ENCODE measurements at regions not wholly inside any gene's neighbourhood (a gene's known extent, or its start where the extent isn't known, plus 50 kb on each side); places are given as distances from the start of the nearest gene placed in this dataset.

DNA sequence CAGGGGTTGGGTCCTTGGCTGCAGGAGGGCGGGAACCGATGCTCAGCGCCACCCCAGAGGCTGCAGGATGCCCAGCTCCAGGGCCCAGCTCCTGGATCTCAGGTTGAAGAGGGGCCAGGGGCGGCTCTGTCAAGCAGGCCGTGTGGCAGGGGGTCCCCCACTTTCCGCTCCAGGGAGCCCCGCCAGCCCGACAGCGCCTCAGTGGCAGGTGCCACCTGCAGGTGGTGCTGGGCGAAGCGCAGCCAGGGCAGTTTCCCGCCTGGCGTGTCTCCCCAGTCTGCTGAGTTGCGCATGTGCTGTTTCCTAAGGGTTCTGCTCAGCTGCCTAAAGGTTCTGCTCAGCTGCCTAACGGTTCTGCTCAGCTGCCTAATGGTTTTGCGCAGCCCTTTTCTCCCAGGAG, 442.1 kb downstream of the POTEH start:
- TF ChIP-seq ZSCAN21 (CRISPR knock-in tag; IDR thresholded peaks at IDR 0.05; ENCODE audit: borderline replicate concordance) = no peak
- TF ChIP-seq KDM4B (CRISPR knock-in tag; IDR thresholded peaks at IDR 0.05) = no peak
- no peak for TF ChIP-seq SIN3A (IDR thresholded peaks at IDR 0.05; ENCODE audit: borderline replicate concordance, low read depth, low read length)
- TF ChIP-seq, protein P1, sequence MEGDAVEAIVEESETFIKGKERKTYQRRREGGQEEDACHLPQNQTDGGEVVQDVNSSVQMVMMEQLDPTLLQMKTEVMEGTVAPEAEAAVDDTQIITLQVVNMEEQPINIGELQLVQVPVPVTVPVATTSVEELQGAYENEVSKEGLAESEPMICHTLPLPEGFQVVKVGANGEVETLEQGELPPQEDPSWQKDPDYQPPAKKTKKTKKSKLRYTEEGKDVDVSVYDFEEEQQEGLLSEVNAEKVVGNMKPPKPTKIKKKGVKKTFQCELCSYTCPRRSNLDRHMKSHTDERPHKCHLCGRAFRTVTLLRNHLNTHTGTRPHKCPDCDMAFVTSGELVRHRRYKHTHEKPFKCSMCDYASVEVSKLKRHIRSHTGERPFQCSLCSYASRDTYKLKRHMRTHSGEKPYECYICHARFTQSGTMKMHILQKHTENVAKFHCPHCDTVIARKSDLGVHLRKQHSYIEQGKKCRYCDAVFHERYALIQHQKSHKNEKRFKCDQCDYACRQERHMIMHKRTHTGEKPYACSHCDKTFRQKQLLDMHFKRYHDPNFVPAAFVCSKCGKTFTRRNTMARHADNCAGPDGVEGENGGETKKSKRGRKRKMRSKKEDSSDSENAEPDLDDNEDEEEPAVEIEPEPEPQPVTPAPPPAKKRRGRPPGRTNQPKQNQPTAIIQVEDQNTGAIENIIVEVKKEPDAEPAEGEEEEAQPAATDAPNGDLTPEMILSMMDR (CRISPR knock-in tag; IDR thresholded peaks at IDR 0.05) = no peak
- TF ChIP-seq, protein P2, sequence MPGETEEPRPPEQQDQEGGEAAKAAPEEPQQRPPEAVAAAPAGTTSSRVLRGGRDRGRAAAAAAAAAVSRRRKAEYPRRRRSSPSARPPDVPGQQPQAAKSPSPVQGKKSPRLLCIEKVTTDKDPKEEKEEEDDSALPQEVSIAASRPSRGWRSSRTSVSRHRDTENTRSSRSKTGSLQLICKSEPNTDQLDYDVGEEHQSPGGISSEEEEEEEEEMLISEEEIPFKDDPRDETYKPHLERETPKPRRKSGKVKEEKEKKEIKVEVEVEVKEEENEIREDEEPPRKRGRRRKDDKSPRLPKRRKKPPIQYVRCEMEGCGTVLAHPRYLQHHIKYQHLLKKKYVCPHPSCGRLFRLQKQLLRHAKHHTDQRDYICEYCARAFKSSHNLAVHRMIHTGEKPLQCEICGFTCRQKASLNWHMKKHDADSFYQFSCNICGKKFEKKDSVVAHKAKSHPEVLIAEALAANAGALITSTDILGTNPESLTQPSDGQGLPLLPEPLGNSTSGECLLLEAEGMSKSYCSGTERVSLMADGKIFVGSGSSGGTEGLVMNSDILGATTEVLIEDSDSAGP (CRISPR knock-in tag; IDR thresholded peaks at IDR 0.05; ENCODE audit: borderline replicate concordance) = no peak
- TF ChIP-seq ZNF253 (CRISPR knock-in tag; IDR thresholded peaks at IDR 0.05; ENCODE audit: borderline replicate concordance) = no peak
- no peak for TF ChIP-seq ZFP82 (CRISPR knock-in tag; IDR thresholded peaks at IDR 0.05; ENCODE audit: borderline replicate concordance)
- TF ChIP-seq POLR2AphosphoS5 (IDR thresholded peaks at IDR 0.05; ENCODE audit: low read depth, low read length) = no peak
- no peak for TF ChIP-seq TCF7L2 (IDR thresholded peaks at IDR 0.05; ENCODE audit: low read depth, low read length)
- TF ChIP-seq PHF8 (CRISPR knock-in tag; IDR thresholded peaks at IDR 0.05) = no peak
- TF ChIP-seq, protein P3, sequence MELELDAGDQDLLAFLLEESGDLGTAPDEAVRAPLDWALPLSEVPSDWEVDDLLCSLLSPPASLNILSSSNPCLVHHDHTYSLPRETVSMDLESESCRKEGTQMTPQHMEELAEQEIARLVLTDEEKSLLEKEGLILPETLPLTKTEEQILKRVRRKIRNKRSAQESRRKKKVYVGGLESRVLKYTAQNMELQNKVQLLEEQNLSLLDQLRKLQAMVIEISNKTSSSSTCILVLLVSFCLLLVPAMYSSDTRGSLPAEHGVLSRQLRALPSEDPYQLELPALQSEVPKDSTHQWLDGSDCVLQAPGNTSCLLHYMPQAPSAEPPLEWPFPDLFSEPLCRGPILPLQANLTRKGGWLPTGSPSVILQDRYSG (CRISPR knock-in tag; IDR thresholded peaks at IDR 0.05) = no peak
- TF ChIP-seq IRF2 (CRISPR knock-in tag; IDR thresholded peaks at IDR 0.05) = no peak
- no peak for TF ChIP-seq SP4 (CRISPR knock-in tag; IDR thresholded peaks at IDR 0.05)

All from HepG2 (cell line).